HG03342 (cell line): ENCODE measurements at regions not wholly inside any gene's neighbourhood (a gene's known extent, or its start where the extent isn't known, plus 50 kb on each side); places are given as distances from the start of the nearest gene placed in this dataset.
A peak's percentile ranks its signal among the peaks of the same experiment; 100 is the strongest.
"Not testable (repeated sequence)": the region's sequence is repeated elsewhere in the genome, so short reads cannot be mapped to it uniquely, and the experiment has no call there.

Experiments used
- ATAC-seq: cut with Tn5 transposase; IDR thresholded peaks from one replicate; pipeline ENCODE4 v1.9.1; 2021; ENCODE audit warnings: mild to moderate bottlenecking, moderate library complexity; ENCODE audit not compliant: unreplicated experiment

DNA sequence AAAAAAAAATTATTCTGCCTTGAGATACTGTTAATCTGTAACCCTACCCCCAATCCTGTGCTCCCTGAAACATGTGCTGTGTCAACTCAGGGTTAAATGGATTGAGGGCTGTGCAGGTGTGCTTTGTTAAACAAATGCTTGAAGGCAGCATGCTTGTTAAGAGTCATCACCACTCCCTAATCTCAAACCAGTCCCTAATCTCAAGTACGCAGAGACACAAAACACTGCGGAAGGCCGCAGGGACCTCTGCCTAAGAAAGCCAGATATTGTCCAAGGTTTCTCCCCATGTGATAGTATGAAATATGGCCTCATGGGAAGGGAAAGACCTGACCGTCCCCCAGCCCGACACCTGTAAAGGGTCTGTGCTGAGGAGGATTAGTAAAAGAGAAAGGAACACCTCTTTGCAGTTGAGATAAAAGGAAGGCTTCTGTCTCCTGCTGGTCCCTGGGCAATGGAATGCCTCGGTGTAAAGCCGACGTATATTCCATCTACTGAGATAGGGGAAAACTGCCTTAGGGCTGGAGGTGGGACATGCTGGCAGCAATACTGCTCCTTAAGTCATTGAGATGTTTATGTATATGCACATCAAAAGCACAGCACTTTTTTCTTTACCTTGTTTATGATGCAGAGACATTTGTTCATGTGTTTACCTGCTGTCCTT, 402.6 kb downstream of the TBC1D32 start:
- not testable (repeated sequence) for ATAC-seq

DNA sequence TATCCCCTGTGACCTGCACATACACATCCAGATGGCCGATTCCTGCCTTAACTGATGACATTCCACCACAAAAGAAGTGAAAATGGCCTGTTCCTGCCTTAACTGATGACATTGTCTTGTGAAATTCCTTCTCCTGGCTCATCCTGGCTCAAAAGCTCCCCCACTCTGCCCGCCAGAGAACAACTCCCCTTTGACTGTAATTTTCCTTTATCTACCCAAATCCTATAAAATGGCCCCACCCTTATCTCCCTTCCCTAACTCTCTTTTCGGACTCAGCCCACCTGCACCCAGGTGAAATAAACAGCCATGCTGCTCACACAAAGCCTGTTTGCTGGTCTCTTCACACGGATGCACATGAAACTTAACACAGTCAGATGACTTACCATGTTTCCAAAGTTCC, 403.8 kb downstream of the TBC1D32 start:
- not testable (repeated sequence) for ATAC-seq

- no peak for ATAC-seq
These were observed 410.1 kb downstream of the TBC1D32 start for GRCh38 chr6:120924214-120924613.

DNA sequence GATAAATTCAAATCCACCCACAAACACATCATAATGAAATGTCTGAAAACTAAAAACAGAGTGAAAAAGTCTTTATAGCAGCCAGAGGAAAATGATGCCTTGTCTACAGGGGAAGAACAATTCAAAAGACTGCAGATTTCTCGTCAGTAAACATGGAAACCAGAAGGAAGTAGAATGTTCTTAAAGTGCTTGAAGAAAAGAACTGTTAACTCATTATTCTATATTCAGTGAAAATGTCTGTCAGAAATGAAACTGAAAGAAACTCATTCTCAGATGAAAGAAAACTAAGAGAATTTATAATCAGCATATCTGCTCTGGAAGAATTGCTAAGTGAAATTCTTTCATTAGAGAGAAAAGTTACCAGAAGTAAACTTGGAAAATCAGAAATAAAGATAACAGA, 416.1 kb downstream of the TBC1D32 start:
- peak; percentile 63 for ATAC-seq

- ATAC-seq, result no peak
These were observed 417.4 kb downstream of the TBC1D32 start for GRCh38 chr6:120916844-120917243.

DNA sequence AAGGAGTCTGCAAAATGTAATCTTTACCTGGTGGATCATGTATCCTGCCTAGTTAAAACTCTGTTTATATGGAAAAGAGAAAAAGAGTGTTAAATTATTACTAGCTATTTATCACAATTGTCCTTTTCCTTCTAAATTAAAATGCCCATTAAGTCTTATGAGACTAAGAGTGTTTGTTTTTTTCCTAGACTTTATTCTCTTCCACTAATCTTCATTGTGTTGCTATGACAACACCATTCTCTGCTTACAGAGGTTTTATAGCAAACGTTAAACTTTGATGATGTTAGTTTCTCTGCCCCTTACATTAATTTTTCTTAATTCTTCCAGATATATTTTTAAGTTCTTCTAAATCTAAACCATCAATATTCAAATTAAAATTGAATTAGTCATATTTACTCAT, 420.8 kb downstream of the TBC1D32 start:
- ATAC-seq, result no peak

DNA sequence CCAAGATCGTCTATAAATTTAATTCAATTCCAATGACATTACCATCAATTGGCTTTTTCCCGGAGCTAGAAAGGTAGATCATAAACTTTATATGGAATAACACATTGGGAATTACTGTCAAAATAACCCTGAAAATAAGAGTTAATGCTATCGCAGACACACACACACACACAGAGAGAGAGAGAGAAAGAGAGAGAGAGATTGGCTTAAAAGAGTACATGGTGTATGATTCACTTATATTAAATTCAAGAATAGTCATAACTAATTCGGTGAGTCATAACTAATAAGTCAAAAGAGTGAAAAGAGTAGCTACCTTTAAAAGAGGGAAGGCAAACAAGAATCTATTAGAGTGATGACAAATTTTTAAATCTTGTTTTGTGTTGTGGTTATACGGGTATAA, 425.5 kb downstream of the TBC1D32 start:
- no peak for ATAC-seq

- ATAC-seq, result no peak
These were observed 430.4 kb downstream of the TBC1D32 start for GRCh38 chr6:120903836-120904235.

DNA sequence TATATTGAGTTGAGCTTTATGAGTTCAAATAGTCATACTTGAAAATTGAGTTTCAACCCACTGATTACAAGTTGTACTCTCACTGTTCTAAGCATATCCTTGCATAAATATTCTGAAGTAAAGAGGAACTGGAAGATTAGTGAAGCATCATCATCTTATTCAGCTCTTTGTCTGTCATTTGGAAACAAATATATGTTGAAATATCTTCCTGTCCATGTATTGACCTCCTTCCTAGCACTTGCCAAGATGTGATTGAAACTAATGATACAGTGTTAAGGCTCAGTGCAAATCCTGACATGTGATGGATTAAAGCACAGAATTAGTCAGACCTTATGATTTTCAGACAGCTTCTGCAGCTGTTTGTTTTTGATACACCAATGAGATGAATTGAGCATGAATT, 434.3 kb downstream of the TBC1D32 start:
- ATAC-seq, result peak; percentile 57

DNA sequence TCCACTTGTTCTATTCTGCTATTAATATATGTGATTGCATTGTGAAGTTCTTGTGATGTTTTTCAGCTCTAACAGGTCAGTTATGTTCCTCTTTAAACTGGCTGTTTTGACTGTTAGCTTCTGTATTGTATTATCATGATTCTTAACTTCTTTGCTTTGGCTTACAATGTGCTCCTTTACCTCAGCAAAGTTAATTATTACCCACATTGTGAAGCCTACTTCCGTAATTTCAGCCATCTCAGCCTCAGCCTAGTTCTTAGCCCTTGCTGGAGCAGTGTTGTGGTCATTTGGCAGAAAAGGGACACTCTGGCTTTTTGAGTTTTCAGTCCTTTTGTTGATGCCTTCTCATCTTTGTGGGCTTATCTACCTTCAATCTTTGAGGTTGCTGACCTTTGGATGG, 440.2 kb downstream of the TBC1D32 start:
- ATAC-seq, result peak; percentile 94

DNA sequence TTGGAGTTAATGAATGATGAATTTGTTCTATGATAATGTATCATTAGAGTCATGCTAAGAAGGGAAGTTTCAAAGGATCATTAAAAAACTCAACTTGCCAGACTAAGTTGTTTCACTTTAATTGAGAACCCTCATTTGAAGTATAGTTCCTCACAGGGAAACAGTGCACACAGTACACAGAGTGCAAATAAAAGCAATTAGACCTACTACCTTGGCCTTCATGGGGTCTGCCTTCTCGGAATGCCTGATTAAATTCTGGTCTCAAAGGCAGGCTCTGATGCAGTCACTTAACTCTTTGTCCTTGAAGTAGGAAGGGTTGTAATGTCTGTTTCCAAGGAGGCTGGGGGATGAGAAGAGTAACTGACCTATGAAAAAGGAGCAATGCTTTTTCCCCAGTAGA, 457.3 kb downstream of the TBC1D32 start:
- ATAC-seq, result no peak

- ATAC-seq, result peak; percentile 72
These were observed 457.9 kb downstream of the TBC1D32 start for GRCh38 chr6:120876424-120876823.

GRCh38 chr6:120875900-120876299, 458.4 kb downstream of the TBC1D32 start:
- ATAC-seq, result peak; percentile 47

DNA sequence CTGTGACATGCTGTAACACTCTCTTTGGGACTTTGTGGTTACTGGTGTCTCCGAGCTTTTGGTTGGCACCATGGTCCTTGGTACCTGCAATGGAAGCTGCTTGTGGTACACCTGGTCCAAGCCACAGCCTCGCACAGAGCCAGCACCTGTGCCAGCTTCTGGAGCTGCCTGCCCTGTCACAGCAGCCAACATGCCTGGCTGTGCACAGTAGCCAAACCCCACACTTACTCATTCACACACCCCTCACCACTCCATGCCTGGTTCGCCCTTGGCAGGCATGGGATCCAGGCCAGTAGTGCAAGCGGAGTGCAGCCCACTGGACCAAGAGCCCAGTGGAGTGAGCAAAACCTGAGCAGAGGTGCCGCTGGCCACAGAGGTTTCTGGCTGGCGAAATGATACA, 459.9 kb downstream of the TBC1D32 start:
- ATAC-seq, result no peak

DNA sequence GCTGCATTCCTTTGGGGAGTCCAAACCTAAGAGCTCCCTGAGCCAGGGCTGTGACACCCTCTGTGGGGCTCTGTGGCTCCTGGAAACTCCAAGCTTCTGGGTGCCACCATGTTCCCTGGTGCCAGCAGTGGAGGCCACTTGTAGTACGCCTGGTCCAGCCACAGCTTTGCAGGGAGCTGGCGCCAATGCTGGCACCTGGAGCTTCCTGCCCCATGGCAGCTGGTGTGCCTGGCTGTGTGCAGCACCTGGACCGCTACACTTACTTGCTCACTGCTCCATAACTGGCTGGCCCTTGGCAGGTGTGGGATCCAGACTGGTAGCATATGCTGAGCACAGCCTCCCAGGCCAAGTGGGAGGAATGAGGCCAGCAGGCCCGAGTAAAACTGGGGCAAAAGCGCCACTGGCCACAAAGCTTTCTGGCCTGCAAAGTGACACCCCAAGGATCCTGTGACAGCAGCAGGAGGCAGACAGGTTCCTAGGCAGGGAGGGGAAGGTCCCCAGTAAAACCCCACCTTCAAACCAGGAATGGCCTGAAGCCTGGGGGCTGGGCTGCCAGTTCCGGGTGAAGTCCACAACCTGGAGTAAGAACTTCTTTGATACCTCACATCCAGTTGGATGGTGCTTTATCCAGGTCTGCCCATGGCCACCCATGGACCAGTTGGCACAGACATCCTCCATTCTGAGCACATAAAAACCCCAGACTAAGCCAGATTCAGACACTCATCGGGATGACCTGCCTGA, 461.0 kb downstream of the TBC1D32 start:
- ATAC-seq, result no peak

GRCh38 chr6:120872262-120872578, 462.1 kb downstream of the TBC1D32 start:
- ATAC-seq, result no peak

GRCh38 chr6:120871416-120872261, 462.6 kb downstream of the TBC1D32 start:
- no peak for ATAC-seq

GRCh38 chr6:120869397-120869796, 464.9 kb downstream of the TBC1D32 start:
- ATAC-seq, result no peak

DNA sequence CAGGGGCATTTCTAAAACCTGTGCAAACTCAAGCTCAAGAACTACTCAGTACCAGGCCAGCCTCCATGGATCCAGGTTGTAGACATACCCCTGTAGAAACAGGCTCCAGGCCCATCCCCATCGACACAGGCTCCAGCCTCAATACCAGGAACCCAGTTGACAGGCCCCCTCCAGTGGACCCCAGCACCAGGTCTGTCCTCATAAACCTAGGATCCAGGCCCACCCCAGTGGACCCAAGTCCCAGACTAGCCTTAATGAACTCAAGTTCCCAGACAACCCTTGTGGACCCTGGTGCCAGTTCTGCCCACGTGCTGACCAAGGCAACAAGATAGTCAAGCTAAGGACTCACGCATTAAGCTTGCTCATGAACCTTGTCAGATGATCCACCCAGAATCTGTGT, 476.9 kb downstream of the TBC1D32 start:
- no peak for ATAC-seq

- no peak for ATAC-seq
These were observed 479.7 kb downstream of the TBC1D32 start for GRCh38 chr6:120854583-120854982.

- ATAC-seq, result no peak
These were observed 480.8 kb downstream of the TBC1D32 start for GRCh38 chr6:120853489-120853888.
